Activated T-helper 2 cell treated with anti-CD3 and anti-CD28 coated beads, Interferon-gamma antibody, Interleukin-2, Interleukin-4, amounts not matched to agents 10 μg/mL and 5 μg/mL and 100 μg/mL, durations not matched to agents 14 hours and 24 hours and 36 hours (primary cell): ENCODE measurements at regions not wholly inside any gene's neighbourhood (a gene's known extent, or its start where the extent isn't known, plus 50 kb on each side); places are given as distances from the start of the nearest gene placed in this dataset.

Experiments used
- DNase-seq: peaks from one replicate; pipeline ENCODE4 v3.0.0; 2021; ENCODE audit warnings: low spot score
- H3K27ac Mint-ChIP-seq: one replicate; pipeline ENCODE4 v1.8.0; 2021; ENCODE audit warnings: mixed read lengths
- H3K27me3 Mint-ChIP-seq: one replicate; pipeline ENCODE4 v1.8.0; 2021; ENCODE audit warnings: low read depth, mixed read lengths
- H3K36me3 Mint-ChIP-seq: one replicate; pipeline ENCODE4 v1.8.0; 2021; ENCODE audit warnings: low read depth, mixed read lengths
- H3K4me1 Mint-ChIP-seq: one replicate; pipeline ENCODE4 v1.8.0; 2021; ENCODE audit warnings: low read depth, mixed read lengths
- H3K4me3 Mint-ChIP-seq: one replicate; pipeline ENCODE4 v1.8.0; 2021; ENCODE audit warnings: low read depth, mild to moderate bottlenecking, moderate library complexity, mixed read lengths
- H3K9me3 Mint-ChIP-seq: one replicate; pipeline ENCODE4 v1.8.0; 2021; ENCODE audit warnings: mixed read lengths
- intact Hi-C: fragments of 100-400 bp; cut with micrococcal nuclease; formaldehyde crosslinking; loops from one replicate; pipeline ENCODE4 v1.15.1; 2023

DNA sequence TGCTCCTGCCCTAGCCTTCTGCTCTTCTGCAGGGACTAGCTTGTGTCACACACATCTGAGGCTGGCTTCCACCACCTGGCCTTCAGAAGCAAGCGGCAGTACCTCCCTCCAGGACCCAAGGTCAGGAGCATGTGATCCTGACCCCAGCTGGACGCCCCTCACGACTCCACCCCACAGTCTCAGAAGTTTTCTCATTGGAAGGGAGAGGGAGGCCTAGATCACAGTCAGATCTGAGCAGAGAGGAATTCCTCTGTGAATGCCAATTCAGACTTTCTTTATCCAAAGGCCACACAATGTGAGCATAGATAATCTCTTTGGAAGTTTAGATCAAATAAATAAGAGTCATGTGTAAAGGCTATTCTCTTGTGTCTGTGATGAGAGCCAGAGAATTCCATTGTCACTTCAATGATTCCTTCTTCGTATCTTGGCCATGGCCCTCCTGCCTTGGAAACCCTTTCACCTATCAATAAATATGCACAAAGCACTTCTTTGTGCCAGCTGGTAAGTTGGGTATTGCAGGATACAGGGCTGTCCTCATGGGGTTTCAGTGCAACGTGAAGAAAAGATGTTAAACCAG lies 142.9 kb downstream of the SNX19 start:
- H3K27ac Mint-ChIP-seq, result no peak overlapping the region
- no peaks in the 10 kb centered on the region for H3K9me3 Mint-ChIP-seq
- no peaks in the 10 kb centered on the region for H3K4me1 Mint-ChIP-seq
- no peak for DNase-seq
- intact Hi-C loops, result no loop called here
- H3K4me3 Mint-ChIP-seq, result no peak overlapping the region
- H3K36me3 Mint-ChIP-seq, result no peaks in the 10 kb centered on the region
- H3K27me3 Mint-ChIP-seq, result peaks cover 2% of the 10 kb centered on the region

DNA sequence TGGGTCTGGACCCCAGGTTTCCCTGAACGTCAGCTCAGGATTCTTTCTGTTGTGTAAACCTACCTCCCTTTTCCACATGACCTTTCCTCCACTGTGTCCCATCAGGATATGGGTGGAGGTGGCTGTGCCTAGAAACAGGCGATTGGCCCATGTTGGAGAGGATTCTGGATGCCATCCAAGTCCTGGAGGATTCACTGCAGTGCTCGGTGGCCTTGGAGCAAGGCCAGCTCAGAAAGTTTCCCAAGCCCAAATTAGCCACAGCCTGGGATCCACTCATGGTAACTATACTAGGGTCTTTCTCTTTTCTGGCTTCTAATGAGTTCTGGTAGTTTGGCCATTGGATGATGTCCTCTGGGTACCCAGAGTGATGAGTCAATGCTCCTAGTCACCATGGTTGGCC lies 141.6 kb downstream of the SNX19 start:
- Mint-ChIP-seq H3K9me3 (no peaks in the 10 kb centered on the region), H3K4me3 (no peak overlapping the region), H3K4me1 (no peaks in the 10 kb centered on the region), H3K27me3 (peaks cover 2% of the 10 kb centered on the region), H3K27ac (no peak overlapping the region), H3K36me3 (no peaks in the 10 kb centered on the region)
- DNase-seq, result no peak
- intact Hi-C loops, result no loop called here

DNA sequence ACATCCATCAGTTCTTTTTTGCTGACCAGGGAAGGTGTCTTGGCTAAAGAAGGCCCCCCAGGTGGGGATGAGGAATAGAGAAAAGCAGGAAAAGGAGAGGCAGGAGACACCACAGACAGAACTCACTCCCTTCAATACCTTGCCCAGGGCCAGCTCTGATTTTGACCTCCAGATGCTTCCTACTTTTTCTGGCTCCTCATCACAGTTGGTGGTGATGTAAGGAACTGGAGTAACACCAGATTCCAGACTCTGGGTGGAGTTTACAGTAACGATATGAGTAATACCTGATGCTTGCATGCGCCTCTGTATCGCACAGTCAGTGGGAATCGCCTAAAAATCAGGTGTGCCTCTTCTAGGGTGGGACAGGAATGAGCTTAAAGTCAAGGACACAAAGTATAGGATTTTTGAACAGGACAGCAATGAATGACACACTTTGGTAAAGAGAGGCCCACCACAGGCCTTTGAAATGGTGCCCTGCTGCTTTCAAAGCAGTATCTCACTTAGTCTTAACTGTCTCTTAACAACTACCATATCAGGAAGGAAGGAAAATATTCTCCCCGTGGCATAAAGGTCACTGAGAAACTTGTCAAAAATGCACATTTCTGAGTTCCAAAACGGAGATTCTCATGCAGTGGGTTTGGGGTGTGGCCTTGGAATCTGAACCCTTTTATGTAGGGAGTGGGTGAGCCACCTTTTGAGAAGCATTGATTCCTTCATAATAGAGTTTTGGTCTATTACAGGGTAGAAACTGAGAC lies 140.8 kb downstream of the SNX19 start:
- H3K9me3 Mint-ChIP-seq, result no peaks in the 10 kb centered on the region
- peaks cover 2% of the 10 kb centered on the region for H3K27me3 Mint-ChIP-seq
- H3K36me3 Mint-ChIP-seq, result no peaks in the 10 kb centered on the region
- H3K4me3 Mint-ChIP-seq, result no peak overlapping the region
- no peaks in the 10 kb centered on the region for H3K4me1 Mint-ChIP-seq
- no peak for DNase-seq
- intact Hi-C loops, result no loop called here
- no peak overlapping the region for H3K27ac Mint-ChIP-seq

- Mint-ChIP-seq H3K27ac (no peak overlapping the region), H3K4me3 (no peak overlapping the region), H3K9me3 (no peaks in the 10 kb centered on the region), H3K36me3 (no peaks in the 10 kb centered on the region), H3K4me1 (no peaks in the 10 kb centered on the region), H3K27me3 (peaks cover 1% of the 10 kb centered on the region)
- intact Hi-C loops, result no loop called here
- DNase-seq, result no peak
Measured at GRCh38 chr11:130776061-130776419, 140.2 kb downstream of the SNX19 start.

- Mint-ChIP-seq H3K4me3 (no peak overlapping the region), H3K27ac (no peak overlapping the region), H3K27me3 (no peaks in the 10 kb centered on the region), H3K9me3 (no peaks in the 10 kb centered on the region), H3K36me3 (no peaks in the 10 kb centered on the region), H3K4me1 (peaks cover 4% of the 10 kb centered on the region)
- DNase-seq, result no peak
- intact Hi-C loops, result no loop called here
Measured at GRCh38 chr11:130778026-130778425, 138.3 kb downstream of the SNX19 start.

DNA sequence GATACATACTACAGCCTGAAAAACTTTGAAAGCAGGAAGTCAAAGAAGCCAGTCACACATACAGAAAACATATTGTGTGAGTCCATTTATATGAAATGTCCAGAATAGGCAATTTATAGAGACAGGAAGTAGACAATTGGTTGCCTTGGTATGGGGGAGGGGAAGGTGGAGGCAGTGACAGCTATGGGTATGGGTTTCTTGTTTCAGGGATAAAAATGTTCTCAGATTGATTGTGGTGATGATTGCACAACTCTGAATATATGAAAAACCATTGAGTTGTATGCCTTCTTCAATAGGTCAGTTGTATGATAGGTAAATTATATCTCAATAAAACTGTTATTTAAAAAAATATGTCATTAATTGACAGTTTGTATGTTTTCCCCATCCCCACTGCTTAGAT lies 137.6 kb downstream of the SNX19 start:
- Mint-ChIP-seq H3K9me3 (no peaks in the 10 kb centered on the region), H3K27ac (no peak overlapping the region), H3K36me3 (no peaks in the 10 kb centered on the region), H3K4me3 (no peak overlapping the region), H3K4me1 (peaks cover 4% of the 10 kb centered on the region), H3K27me3 (no peaks in the 10 kb centered on the region)
- intact Hi-C loops, result no loop called here
- DNase-seq, result no peak

- H3K27me3 Mint-ChIP-seq, result no peaks in the 10 kb centered on the region
- H3K4me1 Mint-ChIP-seq, result peaks cover 4% of the 10 kb centered on the region
- H3K4me3 Mint-ChIP-seq, result no peak overlapping the region
- no peak overlapping the region for H3K27ac Mint-ChIP-seq
- H3K36me3 Mint-ChIP-seq, result no peaks in the 10 kb centered on the region
- no peaks in the 10 kb centered on the region for H3K9me3 Mint-ChIP-seq
- DNase-seq, result no peak
- intact Hi-C loops, result no loop called here
Measured at GRCh38 chr11:130779267-130779666, 137.0 kb downstream of the SNX19 start.

DNA sequence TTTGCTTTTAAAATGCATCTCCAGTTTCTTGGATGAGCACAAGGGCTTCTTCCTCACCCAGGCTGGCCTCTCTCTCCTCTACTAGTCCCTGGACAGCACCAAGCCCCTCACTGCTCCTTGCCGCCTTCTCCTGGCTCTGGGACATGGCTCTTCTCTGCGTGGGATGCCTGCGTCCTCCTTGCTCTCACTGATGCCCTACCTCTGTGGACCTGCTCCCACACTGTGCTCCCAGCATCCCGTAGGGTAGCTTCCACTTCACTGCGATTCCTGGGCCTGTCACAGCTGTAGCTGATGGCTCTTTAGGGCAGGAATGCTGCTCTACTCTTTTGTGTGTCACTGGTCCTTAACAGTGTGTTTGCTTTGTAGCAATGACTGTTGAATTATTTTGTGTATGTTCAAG lies 136.3 kb downstream of the SNX19 start:
- Mint-ChIP-seq H3K36me3 (no peaks in the 10 kb centered on the region), H3K27me3 (no peaks in the 10 kb centered on the region)

GRCh38 chr11:130780437-130780836 lies 135.8 kb downstream of the SNX19 start:
- intact Hi-C loops, result no loop called here
- DNase-seq, result no peak
- Mint-ChIP-seq H3K36me3 (no peaks in the 10 kb centered on the region), H3K27me3 (no peaks in the 10 kb centered on the region), H3K9me3 (no peaks in the 10 kb centered on the region), H3K27ac (no peak overlapping the region), H3K4me1 (peaks cover 4% of the 10 kb centered on the region), H3K4me3 (no peak overlapping the region)

More for the DNA sequence above, 136.3 kb downstream of the SNX19 start:
- Mint-ChIP-seq H3K4me1 (peaks cover 4% of the 10 kb centered on the region), H3K27ac (no peak overlapping the region), H3K4me3 (no peak overlapping the region), H3K9me3 (no peaks in the 10 kb centered on the region)
- DNase-seq, result no peak
- intact Hi-C loops, result no loop called here

- Mint-ChIP-seq H3K27ac (no peak overlapping the region), H3K27me3 (no peaks in the 10 kb centered on the region), H3K9me3 (no peaks in the 10 kb centered on the region), H3K4me3 (no peak overlapping the region), H3K36me3 (no peaks in the 10 kb centered on the region), H3K4me1 (peaks cover 4% of the 10 kb centered on the region)
- intact Hi-C loops, result no loop called here
- DNase-seq, result no peak
Measured at GRCh38 chr11:130781931-130782330, 134.3 kb downstream of the SNX19 start.

GRCh38 chr11:130782361-130783222 lies 133.7 kb downstream of the SNX19 start:
- no peak overlapping the region for H3K4me3 Mint-ChIP-seq
- no peak overlapping the region for H3K27ac Mint-ChIP-seq
- no peaks in the 10 kb centered on the region for H3K36me3 Mint-ChIP-seq
- peaks cover 4% of the 10 kb centered on the region for H3K4me1 Mint-ChIP-seq
- no peaks in the 10 kb centered on the region for H3K27me3 Mint-ChIP-seq
- intact Hi-C loops, result no loop called here
- no peaks in the 10 kb centered on the region for H3K9me3 Mint-ChIP-seq
- DNase-seq, result no peak

GRCh38 chr11:130783323-130783722 lies 133.0 kb downstream of the SNX19 start:
- intact Hi-C loops, result no loop called here

More at GRCh38 chr11:130783323-130783722, 133.0 kb downstream of the SNX19 start:
- H3K9me3 Mint-ChIP-seq, result no peaks in the 10 kb centered on the region
- H3K4me3 Mint-ChIP-seq, result no peak overlapping the region
- H3K36me3 Mint-ChIP-seq, result no peaks in the 10 kb centered on the region
- no peak overlapping the region for H3K27ac Mint-ChIP-seq
- H3K4me1 Mint-ChIP-seq, result peaks cover 4% of the 10 kb centered on the region
- DNase-seq, result no peak
- no peaks in the 10 kb centered on the region for H3K27me3 Mint-ChIP-seq
